Activated naive CD8-positive, alpha-beta T cell treated with anti-CD3 and anti-CD28 coated beads for 36 hours (primary cell): ENCODE measurements at regions not wholly inside any gene's neighbourhood (a gene's known extent, or its start where the extent isn't known, plus 50 kb on each side); places are given as distances from the start of the nearest gene placed in this dataset.
"Not testable (repeated sequence)": the region's sequence is repeated elsewhere in the genome, so short reads cannot be mapped to it uniquely, and the experiment has no call there.

Experiments
- DNase-seq: peaks from one replicate; pipeline ENCODE4 v3.0.0; 2021
- H3K27ac Mint-ChIP-seq: one replicate; pipeline ENCODE4 v1.8.0; 2022; ENCODE audit warnings: mild to moderate bottlenecking, moderate library complexity, mixed read lengths
- H3K27me3 Mint-ChIP-seq: one replicate; pipeline ENCODE4 v1.8.0; 2022; ENCODE audit warnings: mild to moderate bottlenecking, mixed read lengths
- H3K36me3 Mint-ChIP-seq: one replicate; pipeline ENCODE4 v1.8.0; 2021; ENCODE audit warnings: mild to moderate bottlenecking, mixed read lengths
- H3K4me1 Mint-ChIP-seq: one replicate; pipeline ENCODE4 v1.8.0; 2021; ENCODE audit warnings: mixed read lengths
- H3K4me3 Mint-ChIP-seq: one replicate; pipeline ENCODE4 v1.8.0; 2022; ENCODE audit warnings: mild to moderate bottlenecking, moderate library complexity, mixed read lengths
- H3K9me3 Mint-ChIP-seq: one replicate; pipeline ENCODE4 v1.8.0; 2022; ENCODE audit warnings: mixed read lengths

DNA sequence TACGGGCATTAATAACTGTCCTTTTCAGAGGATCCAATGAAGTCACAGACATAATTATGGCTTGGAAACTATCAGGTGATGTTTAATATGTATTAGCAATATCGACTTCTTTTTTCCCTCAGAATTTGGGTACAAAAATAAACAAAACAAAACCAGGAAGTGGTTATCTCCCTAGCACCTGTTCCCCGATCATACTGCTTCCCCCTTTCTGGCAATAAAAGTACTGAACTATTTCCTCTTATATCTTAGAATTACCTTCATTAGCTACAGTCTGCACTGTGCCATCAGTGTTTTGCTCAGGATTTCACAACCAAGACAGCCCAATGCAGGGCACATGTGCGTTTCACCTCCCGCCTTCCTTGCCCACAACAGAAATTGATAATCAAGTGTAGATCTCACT lies 216.9 kb upstream of the BTBD3 start:
- DNase-seq: no peak
- no peaks in the 10 kb centered on the region for H3K36me3 Mint-ChIP-seq
- no peaks in the 10 kb centered on the region for H3K27me3 Mint-ChIP-seq
- peaks cover 2% of the 10 kb centered on the region for H3K9me3 Mint-ChIP-seq
- H3K27ac Mint-ChIP-seq: no peak overlapping the region
- H3K4me3 Mint-ChIP-seq: no peak overlapping the region
- no peaks in the 10 kb centered on the region for H3K4me1 Mint-ChIP-seq

DNA sequence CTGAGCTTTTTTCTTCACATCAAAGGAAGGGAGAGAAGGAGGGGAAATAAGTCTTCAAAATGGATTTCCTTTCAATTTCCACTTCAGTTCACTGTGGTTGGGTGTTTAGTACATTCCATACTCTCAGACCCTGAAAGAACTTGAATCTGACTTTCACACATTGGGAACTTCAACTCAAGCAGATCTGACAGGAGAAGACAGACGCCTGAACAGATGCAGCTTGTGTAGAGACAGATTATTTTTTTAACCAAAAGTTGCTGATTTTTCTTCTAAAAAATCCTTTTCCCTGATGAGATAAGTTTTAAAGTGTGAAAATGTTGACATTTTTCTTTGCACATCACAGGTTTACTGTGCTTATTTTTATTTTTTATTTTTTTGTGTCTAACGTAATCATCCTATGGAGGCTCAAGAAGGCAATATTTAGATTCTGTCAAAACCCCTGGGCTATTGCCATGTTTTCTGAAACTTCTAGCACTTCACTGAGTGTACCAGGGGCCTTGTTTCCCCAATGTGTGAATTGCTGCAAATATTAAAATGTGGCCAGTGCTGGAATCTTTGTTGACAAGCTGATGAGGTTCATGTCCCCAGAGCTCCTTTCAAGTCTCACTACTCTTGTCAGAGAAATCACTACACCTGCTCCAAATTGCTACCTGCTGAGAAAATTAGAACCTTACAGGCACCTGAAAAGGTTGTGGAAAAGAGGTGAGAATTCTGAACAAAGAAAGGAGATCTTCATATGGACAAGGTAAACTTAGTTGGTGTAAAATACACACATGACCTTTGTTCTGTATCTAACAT lies 214.8 kb upstream of the BTBD3 start:
- DNase-seq: no peak
- peaks cover 1% of the 10 kb centered on the region for H3K9me3 Mint-ChIP-seq
- no peaks in the 10 kb centered on the region for H3K4me1 Mint-ChIP-seq
- no peak overlapping the region for H3K4me3 Mint-ChIP-seq
- no peaks in the 10 kb centered on the region for H3K27me3 Mint-ChIP-seq
- no peak overlapping the region for H3K27ac Mint-ChIP-seq
- H3K36me3 Mint-ChIP-seq: no peaks in the 10 kb centered on the region

DNA sequence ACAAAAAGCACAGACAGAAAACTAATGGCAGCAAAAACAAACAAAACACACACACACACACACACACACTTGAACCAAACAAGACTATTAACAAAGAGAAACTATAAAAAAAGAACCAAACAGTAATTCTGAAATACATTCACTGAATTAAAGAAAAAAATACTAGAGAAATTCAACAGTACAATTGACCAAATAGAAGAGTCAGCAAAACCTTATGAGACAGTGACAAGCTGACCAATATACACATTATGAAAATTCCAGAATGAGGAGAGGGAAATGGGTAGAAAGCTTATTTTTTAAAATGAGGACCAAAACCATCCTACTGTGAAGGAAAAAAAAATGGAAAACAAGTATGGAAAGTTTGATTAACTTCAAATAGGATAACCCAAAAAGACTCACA lies 212.2 kb upstream of the BTBD3 start:
- Mint-ChIP-seq H3K36me3 (no peaks in the 10 kb centered on the region), H3K27me3 (no peaks in the 10 kb centered on the region)
- no peak for DNase-seq

DNA sequence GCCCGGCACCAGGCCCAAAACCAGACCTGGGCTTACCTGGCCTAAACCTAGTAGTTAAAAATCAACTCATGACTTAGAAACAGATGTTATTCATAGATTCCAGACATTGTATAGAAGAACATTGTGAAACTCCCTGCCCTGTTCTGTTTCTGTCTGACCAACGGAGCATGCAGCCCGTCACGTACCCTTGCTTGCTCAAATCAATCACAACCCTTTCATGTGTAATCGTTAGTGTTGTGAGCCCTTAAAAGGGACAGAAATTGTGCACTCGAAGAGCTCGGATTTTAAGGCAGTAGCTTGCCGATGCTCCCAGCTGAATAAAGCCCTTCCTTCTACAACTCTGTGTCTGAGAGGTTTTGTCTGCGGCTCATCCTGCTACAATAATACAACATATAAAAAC lies 209.5 kb upstream of the BTBD3 start:
- H3K9me3 Mint-ChIP-seq, DNase-seq, H3K36me3 Mint-ChIP-seq, H3K4me3 Mint-ChIP-seq, H3K27me3 Mint-ChIP-seq, H3K4me1 Mint-ChIP-seq, H3K27ac Mint-ChIP-seq: not testable (repeated sequence)

More for the DNA sequence above, 212.2 kb upstream of the BTBD3 start:
- H3K4me3 Mint-ChIP-seq: no peak overlapping the region
- no peaks in the 10 kb centered on the region for H3K4me1 Mint-ChIP-seq
- H3K9me3 Mint-ChIP-seq: peaks cover 3% of the 10 kb centered on the region
- H3K27ac Mint-ChIP-seq: no peak overlapping the region

DNA sequence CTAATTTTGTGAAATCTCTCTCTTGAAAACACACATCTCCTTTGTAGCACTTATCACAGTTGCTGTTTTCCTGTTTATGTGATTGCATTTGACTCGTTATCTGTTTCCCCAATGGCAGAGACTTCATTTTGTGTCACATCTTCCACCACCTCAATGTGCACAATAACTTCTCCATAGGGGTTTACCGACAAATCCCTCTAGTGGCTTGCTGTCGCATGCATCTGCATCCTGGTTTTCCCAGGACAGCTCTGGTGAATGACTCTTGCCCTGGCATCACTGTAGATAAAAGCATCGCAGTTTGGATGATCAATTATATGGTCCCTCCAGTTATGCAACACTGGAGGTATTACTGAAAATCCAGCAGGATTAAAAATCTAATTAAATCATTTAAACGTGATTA lies 206.5 kb upstream of the BTBD3 start:
- Mint-ChIP-seq H3K9me3 (peaks cover 3% of the 10 kb centered on the region), H3K27me3 (no peaks in the 10 kb centered on the region), H3K4me3 (no peak overlapping the region), H3K27ac (no peak overlapping the region), H3K36me3 (no peaks in the 10 kb centered on the region), H3K4me1 (no peaks in the 10 kb centered on the region)
- no peak for DNase-seq

DNA sequence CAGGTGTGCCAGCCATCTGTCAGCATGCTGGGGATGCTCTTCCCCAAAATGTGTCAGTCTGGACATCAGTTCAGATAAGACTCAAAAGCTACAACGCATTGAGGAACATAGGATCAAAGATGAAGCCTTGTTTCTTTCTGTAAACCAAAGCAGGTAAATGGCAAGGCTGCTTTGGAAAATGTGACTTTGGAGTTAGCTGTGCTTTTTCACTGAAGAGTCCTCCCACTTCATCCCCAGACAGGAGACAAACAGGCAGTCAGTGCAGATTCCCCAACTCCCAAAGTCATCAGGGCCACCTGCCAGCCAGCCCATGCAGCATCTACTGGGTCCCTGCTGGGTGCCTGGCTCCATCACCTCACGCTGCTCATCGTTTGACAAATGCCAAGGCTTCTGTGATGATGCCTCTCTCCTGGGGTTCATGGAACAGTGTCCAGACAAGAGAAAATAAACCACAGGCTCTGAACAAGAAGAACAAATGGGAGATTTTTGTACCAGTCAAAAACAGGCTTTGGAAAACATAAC lies 205.0 kb upstream of the BTBD3 start:
- H3K27me3 Mint-ChIP-seq: no peaks in the 10 kb centered on the region
- no peak for DNase-seq
- peaks cover 2% of the 10 kb centered on the region for H3K4me1 Mint-ChIP-seq
- no peak overlapping the region for H3K4me3 Mint-ChIP-seq
- no peak overlapping the region for H3K27ac Mint-ChIP-seq
- H3K36me3 Mint-ChIP-seq: no peaks in the 10 kb centered on the region
- H3K9me3 Mint-ChIP-seq: peaks cover 1% of the 10 kb centered on the region

DNA sequence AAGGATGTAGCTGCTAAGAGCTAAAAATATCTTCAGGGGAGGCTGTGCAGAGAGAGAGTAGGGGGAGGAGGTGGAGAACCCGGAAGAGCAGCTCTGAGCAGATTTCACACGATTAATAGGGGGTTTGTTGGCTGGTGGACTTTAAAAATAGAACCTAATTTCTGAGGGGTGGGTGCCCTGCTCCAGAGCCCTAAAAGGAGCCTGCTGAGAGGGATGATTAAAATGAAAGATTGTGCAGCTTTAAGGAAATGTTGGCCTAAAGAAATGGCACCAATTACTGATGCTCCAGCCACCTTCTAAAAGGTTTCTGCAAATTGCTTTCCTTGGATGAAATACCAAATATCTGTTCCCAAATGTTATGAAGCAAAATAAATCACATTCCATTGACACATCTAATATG lies 202.8 kb upstream of the BTBD3 start:
- no peaks in the 10 kb centered on the region for H3K36me3 Mint-ChIP-seq
- H3K27ac Mint-ChIP-seq: no peak overlapping the region
- no peaks in the 10 kb centered on the region for H3K27me3 Mint-ChIP-seq
- DNase-seq: no peak
- peaks cover 2% of the 10 kb centered on the region for H3K4me1 Mint-ChIP-seq
- H3K4me3 Mint-ChIP-seq: no peak overlapping the region
- no peaks in the 10 kb centered on the region for H3K9me3 Mint-ChIP-seq

DNA sequence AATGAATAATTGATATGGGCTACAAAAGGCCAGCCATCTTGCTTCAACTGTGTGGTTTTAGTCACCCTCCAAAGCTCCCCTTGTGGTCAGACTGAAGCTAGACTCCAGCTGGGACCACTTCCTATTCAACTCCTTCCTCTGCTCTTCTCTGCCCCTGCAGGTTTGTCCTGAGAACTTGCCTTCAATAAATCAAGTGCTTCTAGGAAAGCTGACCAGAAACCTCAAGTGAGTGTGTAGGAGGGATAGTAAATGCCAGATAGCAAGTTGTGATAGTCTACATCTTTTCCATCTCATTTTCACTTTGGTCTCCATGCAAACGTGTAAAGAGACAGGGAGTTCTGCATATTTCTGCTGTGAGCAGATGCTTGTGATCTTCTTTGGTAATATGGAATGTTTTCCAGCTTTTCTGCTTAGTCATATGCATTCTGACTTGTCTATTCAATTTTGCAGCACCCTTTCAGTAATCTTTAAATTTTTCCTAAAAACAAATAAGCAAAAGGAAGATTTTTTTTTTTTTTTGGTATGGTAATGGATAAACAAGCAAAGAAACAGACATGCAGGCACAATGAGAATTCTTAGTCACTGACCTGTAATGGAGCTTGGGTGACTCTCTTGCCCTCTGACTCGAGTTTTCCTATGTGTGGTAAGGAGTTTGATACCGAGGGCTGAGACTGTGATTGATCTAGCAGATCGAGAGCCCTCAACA lies 201.3 kb upstream of the BTBD3 start:
- DNase-seq: no peak
- Mint-ChIP-seq H3K9me3 (no peaks in the 10 kb centered on the region), H3K27me3 (no peaks in the 10 kb centered on the region), H3K36me3 (no peaks in the 10 kb centered on the region), H3K27ac (no peak overlapping the region), H3K4me1 (peaks cover 2% of the 10 kb centered on the region), H3K4me3 (no peak overlapping the region)

DNA sequence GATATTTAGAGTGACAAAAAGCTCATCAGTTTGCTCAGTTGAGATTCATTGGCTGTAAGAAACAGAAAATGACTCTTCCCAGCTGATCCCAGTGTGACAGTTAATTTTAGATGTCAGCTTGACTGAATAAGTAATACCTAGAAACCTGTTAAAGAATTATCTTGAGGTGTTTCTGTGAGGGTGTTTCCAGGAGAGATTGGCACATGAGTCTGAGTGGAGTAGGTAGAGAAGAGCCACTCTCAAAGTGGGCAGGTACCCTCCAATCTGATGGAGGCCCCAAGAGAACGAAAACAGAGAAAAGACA lies 200.8 kb upstream of the BTBD3 start:
- Mint-ChIP-seq H3K4me1 (peaks cover 2% of the 10 kb centered on the region), H3K27me3 (no peaks in the 10 kb centered on the region), H3K27ac (no peak overlapping the region), H3K36me3 (no peaks in the 10 kb centered on the region), H3K9me3 (no peaks in the 10 kb centered on the region), H3K4me3 (no peak overlapping the region)
- no peak for DNase-seq

DNA sequence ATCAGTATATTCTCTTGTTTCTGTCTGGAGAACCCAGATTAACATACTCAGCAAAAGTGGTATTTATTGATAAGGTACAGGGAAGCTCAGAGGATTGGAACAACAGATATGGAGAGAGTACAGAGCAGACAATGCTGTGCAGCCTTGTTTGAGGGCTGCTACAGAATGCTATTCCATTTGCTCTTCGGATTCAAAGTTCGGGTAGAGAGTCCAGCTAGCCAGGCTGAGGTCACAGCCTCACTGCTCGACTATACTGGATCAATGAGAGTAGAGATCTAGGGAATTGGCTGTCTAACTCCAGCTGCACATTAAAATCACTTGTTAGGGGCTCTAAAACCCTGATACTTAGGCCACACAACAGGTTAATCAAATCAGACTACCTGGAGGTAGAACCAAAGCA lies 200.1 kb upstream of the BTBD3 start:
- H3K9me3 Mint-ChIP-seq: no peaks in the 10 kb centered on the region
- no peaks in the 10 kb centered on the region for H3K36me3 Mint-ChIP-seq
- peaks cover 2% of the 10 kb centered on the region for H3K4me1 Mint-ChIP-seq
- DNase-seq: no peak
- no peak overlapping the region for H3K27ac Mint-ChIP-seq
- H3K4me3 Mint-ChIP-seq: no peak overlapping the region
- no peaks in the 10 kb centered on the region for H3K27me3 Mint-ChIP-seq

DNA sequence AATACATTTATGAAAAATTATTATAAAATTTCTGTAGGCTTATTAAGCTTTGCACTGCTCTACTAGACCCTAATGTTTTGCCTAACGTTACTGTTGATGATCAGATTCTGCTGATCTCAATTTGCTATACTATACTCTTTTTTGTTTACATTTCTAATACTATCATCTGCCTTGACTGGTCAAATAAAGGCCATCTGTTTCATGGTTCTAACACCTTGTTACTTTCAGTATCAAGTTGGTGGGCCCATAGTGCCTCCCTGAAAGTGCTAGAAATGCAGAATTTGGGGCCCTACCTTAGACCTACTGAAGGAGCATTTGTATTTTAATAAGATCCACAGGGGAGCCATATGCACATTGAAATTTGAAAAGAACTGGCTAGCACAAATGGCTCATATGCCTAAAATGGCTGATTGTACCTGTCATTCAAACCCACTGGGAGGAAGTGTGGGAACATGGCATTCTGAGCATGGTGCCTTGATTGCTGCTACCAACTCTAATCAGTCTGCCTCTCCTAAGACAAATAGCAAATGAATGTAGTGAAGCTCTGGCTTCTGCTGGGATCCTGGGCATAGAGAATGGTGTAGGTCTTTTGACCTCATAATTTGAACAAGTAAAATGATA lies 199.1 kb upstream of the BTBD3 start:
- Mint-ChIP-seq H3K4me1 (peaks cover 2% of the 10 kb centered on the region), H3K27ac (no peak overlapping the region), H3K27me3 (no peaks in the 10 kb centered on the region), H3K36me3 (no peaks in the 10 kb centered on the region), H3K4me3 (no peak overlapping the region), H3K9me3 (no peaks in the 10 kb centered on the region)
- DNase-seq: no peak

DNA sequence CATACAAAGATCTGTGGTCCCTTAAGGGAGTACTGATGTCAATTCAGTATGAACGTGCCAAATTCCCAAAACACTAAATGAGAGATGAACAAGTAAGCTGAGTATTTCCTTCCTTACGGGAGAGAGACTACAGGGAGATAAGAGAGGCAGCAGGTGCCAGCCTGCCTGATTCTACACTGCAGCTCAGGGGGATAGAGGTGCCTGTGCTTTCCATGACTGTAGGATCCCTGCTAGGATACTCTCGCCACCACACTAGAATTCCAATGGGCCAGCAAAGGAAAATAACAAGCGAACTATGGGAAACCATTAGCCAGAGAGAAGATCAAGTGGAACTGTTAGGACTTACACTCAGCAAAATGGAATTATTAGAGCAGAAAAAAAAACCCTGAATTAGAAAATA lies 198.5 kb upstream of the BTBD3 start:
- Mint-ChIP-seq H3K36me3 (no peaks in the 10 kb centered on the region), H3K9me3 (no peaks in the 10 kb centered on the region), H3K27ac (no peak overlapping the region), H3K27me3 (no peaks in the 10 kb centered on the region), H3K4me3 (no peak overlapping the region), H3K4me1 (peaks cover 2% of the 10 kb centered on the region)
- no peak for DNase-seq

DNA sequence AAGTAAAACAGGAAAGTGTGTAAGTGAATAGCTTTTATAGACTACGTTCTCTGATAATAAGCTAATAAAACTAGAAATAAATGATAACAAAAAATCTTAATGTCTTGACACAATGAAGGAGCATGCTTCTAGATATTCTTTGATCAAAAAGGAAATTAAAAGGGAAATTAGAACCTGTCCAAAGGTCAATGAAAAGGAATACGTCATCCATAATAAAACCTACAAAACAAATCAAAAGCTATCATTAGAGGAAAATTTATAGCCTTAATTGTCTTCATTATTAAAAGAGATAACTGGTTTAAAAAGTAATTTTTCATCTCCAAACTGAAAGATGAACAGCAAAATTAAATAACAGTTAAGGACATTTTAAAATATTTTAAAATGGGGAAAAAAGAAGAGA lies 196.3 kb upstream of the BTBD3 start:
- DNase-seq: no peak
- H3K36me3 Mint-ChIP-seq: no peaks in the 10 kb centered on the region
- H3K4me1 Mint-ChIP-seq: peaks cover under 1% of the 10 kb centered on the region
- H3K27ac Mint-ChIP-seq: no peak overlapping the region
- no peak overlapping the region for H3K4me3 Mint-ChIP-seq
- H3K9me3 Mint-ChIP-seq: no peaks in the 10 kb centered on the region
- H3K27me3 Mint-ChIP-seq: no peaks in the 10 kb centered on the region

DNA sequence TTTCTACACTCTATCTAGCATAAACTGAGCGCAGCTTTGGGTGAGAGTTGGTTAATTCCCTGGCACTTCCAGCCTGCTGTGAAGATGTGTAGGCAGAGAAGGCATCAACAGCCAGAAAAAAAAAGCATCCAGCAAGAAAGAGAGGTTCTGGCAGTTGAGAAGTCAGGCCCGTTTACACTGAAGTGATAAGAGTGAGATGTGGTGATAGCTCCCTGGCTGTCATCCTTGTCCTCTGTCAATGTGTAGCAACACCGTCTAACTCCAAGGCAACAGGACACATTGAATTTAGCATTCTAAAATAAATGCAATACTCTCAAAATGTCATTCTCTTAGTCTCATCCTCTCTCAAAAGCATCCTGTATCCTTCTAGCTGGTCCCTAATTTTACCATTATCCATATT lies 193.6 kb upstream of the BTBD3 start:
- Mint-ChIP-seq H3K4me3 (no peak overlapping the region), H3K4me1 (no peaks in the 10 kb centered on the region), H3K36me3 (no peaks in the 10 kb centered on the region), H3K9me3 (no peaks in the 10 kb centered on the region), H3K27ac (no peak overlapping the region), H3K27me3 (no peaks in the 10 kb centered on the region)
- no peak for DNase-seq

DNA sequence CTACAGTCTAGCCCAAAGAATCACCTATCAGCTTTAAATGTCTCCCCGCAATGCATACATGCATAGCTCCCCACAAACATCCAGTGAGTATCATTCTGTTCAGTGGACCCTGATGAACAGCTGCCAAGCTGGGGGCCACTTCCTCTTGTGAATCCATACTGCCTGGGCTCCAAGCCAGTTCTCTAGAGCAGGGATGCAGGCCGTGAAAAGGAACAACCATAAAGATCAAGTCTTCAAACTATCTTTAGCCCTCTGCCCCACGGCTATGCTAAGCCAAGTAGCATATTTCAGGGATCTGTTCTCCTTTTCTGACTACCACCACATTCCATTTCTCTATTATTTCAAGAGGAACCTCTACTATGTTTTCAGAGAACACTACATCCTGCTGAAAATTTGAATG lies 191.7 kb upstream of the BTBD3 start:
- no peaks in the 10 kb centered on the region for H3K36me3 Mint-ChIP-seq
- peaks cover 6% of the 10 kb centered on the region for H3K9me3 Mint-ChIP-seq
- no peaks in the 10 kb centered on the region for H3K27me3 Mint-ChIP-seq
- no peak for DNase-seq
- H3K27ac Mint-ChIP-seq: no peak overlapping the region
- H3K4me3 Mint-ChIP-seq: no peak overlapping the region
- no peaks in the 10 kb centered on the region for H3K4me1 Mint-ChIP-seq

DNA sequence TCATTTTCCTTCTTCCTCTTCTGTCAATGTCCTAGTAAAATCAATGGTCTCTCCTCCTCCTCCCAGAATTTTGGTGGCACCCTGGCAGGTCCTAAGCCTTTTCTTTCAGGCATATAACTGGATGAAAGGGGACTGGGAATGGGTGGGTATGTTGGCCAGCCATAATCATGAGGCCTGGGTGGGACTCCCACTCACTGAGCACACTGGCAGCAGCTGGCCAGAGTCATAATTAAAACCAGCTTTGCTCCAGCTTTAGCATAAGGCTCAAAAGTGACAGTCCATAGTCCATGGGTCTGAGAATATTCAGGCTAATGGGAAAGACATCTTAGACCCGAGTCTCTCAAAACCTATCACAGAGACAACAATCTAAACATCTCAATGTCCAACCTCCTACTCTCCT lies 190.0 kb upstream of the BTBD3 start:
- Mint-ChIP-seq H3K27ac (no peak overlapping the region), H3K9me3 (peaks cover 10% of the 10 kb centered on the region), H3K4me1 (no peaks in the 10 kb centered on the region), H3K27me3 (no peaks in the 10 kb centered on the region), H3K36me3 (no peaks in the 10 kb centered on the region), H3K4me3 (no peak overlapping the region)
- no peak for DNase-seq
